Liver (tissue), 8 donors: ENCODE measurements at regions not wholly inside any gene's neighbourhood (a gene's known extent, or its start where the extent isn't known, plus 50 kb on each side); places are given as distances from the start of the nearest gene placed in this dataset.

Experiments used
- DNase-seq: peaks from one replicate; pipeline ENCODE4 v3.0.0-alpha.2; 2017; ENCODE audit warnings: low spot score
- H3K27ac ChIP-seq, 2 donors: one replicate each; pipeline ENCODE4 v1.7.0; 2013; ENCODE audit warnings: inconsistent platforms in 2 of 2, low read length in 2 of 2, control low read depth in 1 of 2, low read depth in 1 of 2, mild to moderate bottlenecking in 1 of 2
- H3K27me3 ChIP-seq, 4 donors: one replicate each; pipeline versions ENCODE4 v1.6.1 to v1.7.0; 2013; ENCODE audit warnings: low read length in 3 of 4, inconsistent platforms in 1 of 4, mild to moderate bottlenecking in 1 of 4, moderate library complexity in 1 of 4; ENCODE audit not compliant: control insufficient read depth in 4 of 4, insufficient read depth in 4 of 4
- H3K36me3 ChIP-seq, 4 donors: one replicate each; pipeline versions ENCODE4 v1.6.1 to v1.7.0; 2013; ENCODE audit warnings: low read length in 3 of 4, mild to moderate bottlenecking in 3 of 4, low read depth in 1 of 4, moderate library complexity in 1 of 4; ENCODE audit not compliant: control insufficient read depth in 4 of 4, insufficient read depth in 3 of 4
- H3K4me1 ChIP-seq, 4 donors: one replicate each; pipeline versions ENCODE4 v1.6.1 to v1.7.0; 2013; ENCODE audit warnings: low read length in 3 of 4, mild to moderate bottlenecking in 3 of 4, moderate library complexity in 1 of 4; ENCODE audit not compliant: control insufficient read depth in 4 of 4, insufficient read depth in 4 of 4
- H3K4me3 ChIP-seq, 3 donors: one replicate each; pipeline versions ENCODE4 v1.6.1 to v1.7.0; 2013; ENCODE audit warnings: low read length in 3 of 3, control low read depth in 1 of 3, low read depth in 1 of 3, mild to moderate bottlenecking in 1 of 3
- H3K9ac ChIP-seq, 2 donors: one replicate each; pipeline ENCODE4 v1.7.0; 2013; ENCODE audit warnings: low read length in 2 of 2, mild to moderate bottlenecking in 2 of 2, moderate library complexity in 2 of 2, control low read depth in 1 of 2, low read depth in 1 of 2
- H3K9me3 ChIP-seq, 4 donors: one replicate each; pipeline versions ENCODE4 v1.6.1 to v1.7.0; 2013; ENCODE audit warnings: low read length in 3 of 4; ENCODE audit not compliant: control insufficient read depth in 4 of 4
- CTCF ChIP-seq: fragments of 150-350 bp; IDR thresholded peaks from 2 replicates; pipeline ENCODE4 v1.5.1; 2017; ENCODE audit warnings: improper control_type of control experiment, low read depth, low read length; ENCODE audit not compliant: missing input control
- EGR1 ChIP-seq, 2 donors: IDR thresholded peaks; 2 replicates each; pipeline ENCODE4 v1.6.1; 2016 to 2018; ENCODE audit warnings: antibody characterized with exemption in 2 of 2, low read depth in 2 of 2
- FOXA1 ChIP-seq: IDR thresholded peaks from 2 replicates; pipeline ENCODE4 v1.6.1; 2016; ENCODE audit warnings: antibody characterized with exemption
- FOXA2 ChIP-seq: IDR thresholded peaks from 2 replicates; pipeline ENCODE4 v1.6.1; 2016; ENCODE audit warnings: antibody characterized with exemption
- GABPA ChIP-seq, 2 donors: IDR thresholded peaks in 1 of 2; conservative IDR thresholded peaks in 1 of 2; 2 replicates each; pipeline ENCODE4 v1.6.1; 2016; ENCODE audit warnings: antibody characterized with exemption in 2 of 2, mild to moderate bottlenecking in 1 of 2, moderate library complexity in 1 of 2
- HNF4A ChIP-seq, 2 donors: conservative IDR thresholded peaks; 2 replicates each; pipeline ENCODE4 v1.6.1; 2016; ENCODE audit warnings: antibody characterized with exemption in 2 of 2, mild to moderate bottlenecking in 2 of 2
- HNF4G ChIP-seq: IDR thresholded peaks from 2 replicates; pipeline ENCODE4 v1.6.1; 2016; ENCODE audit warnings: antibody characterized with exemption
- MAX ChIP-seq: IDR thresholded peaks from 2 replicates; pipeline ENCODE4 v1.6.1; 2016; ENCODE audit warnings: antibody characterized with exemption
- NR2F2 ChIP-seq: IDR thresholded peaks from 2 replicates; pipeline ENCODE4 v1.6.1; 2016; ENCODE audit warnings: antibody characterized with exemption
- RAD21 ChIP-seq, 2 donors: IDR thresholded peaks; 2 replicates each; pipeline ENCODE4 v1.6.1; 2016; ENCODE audit warnings: antibody characterized with exemption in 2 of 2, mild to moderate bottlenecking in 2 of 2
- RXRA ChIP-seq, 2 donors: IDR thresholded peaks; 2 replicates each; pipeline ENCODE4 v1.6.1; 2017 to 2018; ENCODE audit warnings: antibody characterized with exemption in 2 of 2, mild to moderate bottlenecking in 1 of 2
- SP1 ChIP-seq: IDR thresholded peaks from 2 replicates; pipeline ENCODE4 v1.6.1; 2018; ENCODE audit warnings: antibody characterized with exemption, mild to moderate bottlenecking
- TAF1 ChIP-seq: conservative IDR thresholded peaks from 2 replicates; pipeline ENCODE4 v1.6.1; 2016; ENCODE audit warnings: antibody characterized with exemption, mild to moderate bottlenecking
- YY1 ChIP-seq: IDR thresholded peaks from 2 replicates; pipeline ENCODE4 v1.6.1; 2016; ENCODE audit warnings: antibody characterized with exemption, mild to moderate bottlenecking
- ZBTB33 ChIP-seq: IDR thresholded peaks from 2 replicates; pipeline ENCODE4 v1.6.1; 2016; ENCODE audit warnings: antibody characterized with exemption
- WGBS: extraction: QIAGEN DNeasy Blood & Tissue Kit; methylation state at CpG from one replicate; pipeline ENCODE4 v1.1.7; 2013; 5-methylcytosine and 5-hydroxymethylcytosine counted together
- TF ChIP-seq, protein P1 (sequence below): IDR thresholded peaks from 2 replicates; pipeline ENCODE4 v1.6.1; 2016; ENCODE audit warnings: antibody characterized with exemption, mild to moderate bottlenecking
- TF ChIP-seq, protein P2 (sequence below): IDR thresholded peaks from 2 replicates; pipeline ENCODE4 v1.6.1; 2016; ENCODE audit warnings: antibody characterized with exemption
- donor health status: healthy.
- donor health status: healthy.
- donor health status: healthy.
- donor health status: healthy.
- donor health status: healthy.

GRCh38 chr2:212712466-212712865, 173.9 kb upstream of the ERBB4 start:
- WGBS: 58% methylated on average over 5 of the region's 5 CpGs
- Histone ChIP-seq H3K9me3 (no peaks in the 10 kb centered on the region), H3K27ac (no peak overlapping the region), H3K36me3 (no peaks in the 10 kb centered on the region), H3K4me3 (no peak overlapping the region), H3K9ac (no peak overlapping the region), H3K27me3 (peaks cover 0 to 1% (median 0%) of the 10 kb centered on the region in 4 donors), H3K4me1 (no peaks in the 10 kb centered on the region)
- DNase-seq: no peak
- no peak for TF ChIP-seq TAF1
- no peak for TF ChIP-seq RXRA (IDR thresholded peaks at IDR 0.05)
- TF ChIP-seq HNF4G: no peak
- no peak for TF ChIP-seq CTCF
- no peak for TF ChIP-seq ZBTB33
- no peak for TF ChIP-seq EGR1 (IDR thresholded peaks at IDR 0.05; ENCODE audit: low read depth in 2 of 2)
- no peak for TF ChIP-seq MAX
- no peak for TF ChIP-seq SP1
- no peak for TF ChIP-seq YY1
- TF ChIP-seq RAD21 (IDR thresholded peaks at IDR 0.05): no peak
- TF ChIP-seq GABPA (IDR thresholded peaks at IDR 0.05 in 1 of 2, conservative IDR thresholded peaks at IDR 0.05 in 1 of 2): no peak
- no peak for TF ChIP-seq HNF4A (conservative IDR thresholded peaks at IDR 0.05)
- TF ChIP-seq, protein P1, sequence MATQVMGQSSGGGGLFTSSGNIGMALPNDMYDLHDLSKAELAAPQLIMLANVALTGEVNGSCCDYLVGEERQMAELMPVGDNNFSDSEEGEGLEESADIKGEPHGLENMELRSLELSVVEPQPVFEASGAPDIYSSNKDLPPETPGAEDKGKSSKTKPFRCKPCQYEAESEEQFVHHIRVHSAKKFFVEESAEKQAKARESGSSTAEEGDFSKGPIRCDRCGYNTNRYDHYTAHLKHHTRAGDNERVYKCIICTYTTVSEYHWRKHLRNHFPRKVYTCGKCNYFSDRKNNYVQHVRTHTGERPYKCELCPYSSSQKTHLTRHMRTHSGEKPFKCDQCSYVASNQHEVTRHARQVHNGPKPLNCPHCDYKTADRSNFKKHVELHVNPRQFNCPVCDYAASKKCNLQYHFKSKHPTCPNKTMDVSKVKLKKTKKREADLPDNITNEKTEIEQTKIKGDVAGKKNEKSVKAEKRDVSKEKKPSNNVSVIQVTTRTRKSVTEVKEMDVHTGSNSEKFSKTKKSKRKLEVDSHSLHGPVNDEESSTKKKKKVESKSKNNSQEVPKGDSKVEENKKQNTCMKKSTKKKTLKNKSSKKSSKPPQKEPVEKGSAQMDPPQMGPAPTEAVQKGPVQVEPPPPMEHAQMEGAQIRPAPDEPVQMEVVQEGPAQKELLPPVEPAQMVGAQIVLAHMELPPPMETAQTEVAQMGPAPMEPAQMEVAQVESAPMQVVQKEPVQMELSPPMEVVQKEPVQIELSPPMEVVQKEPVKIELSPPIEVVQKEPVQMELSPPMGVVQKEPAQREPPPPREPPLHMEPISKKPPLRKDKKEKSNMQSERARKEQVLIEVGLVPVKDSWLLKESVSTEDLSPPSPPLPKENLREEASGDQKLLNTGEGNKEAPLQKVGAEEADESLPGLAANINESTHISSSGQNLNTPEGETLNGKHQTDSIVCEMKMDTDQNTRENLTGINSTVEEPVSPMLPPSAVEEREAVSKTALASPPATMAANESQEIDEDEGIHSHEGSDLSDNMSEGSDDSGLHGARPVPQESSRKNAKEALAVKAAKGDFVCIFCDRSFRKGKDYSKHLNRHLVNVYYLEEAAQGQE: no peak
- TF ChIP-seq FOXA2: no peak
- TF ChIP-seq FOXA1: no peak
- TF ChIP-seq, protein P2, sequence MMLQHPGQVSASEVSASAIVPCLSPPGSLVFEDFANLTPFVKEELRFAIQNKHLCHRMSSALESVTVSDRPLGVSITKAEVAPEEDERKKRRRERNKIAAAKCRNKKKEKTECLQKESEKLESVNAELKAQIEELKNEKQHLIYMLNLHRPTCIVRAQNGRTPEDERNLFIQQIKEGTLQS: no peak

- Histone ChIP-seq H3K27ac (no peak overlapping the region), H3K9ac (no peak overlapping the region), H3K9me3 (no peaks in the 10 kb centered on the region), H3K27me3 (peaks cover 0 to 3% (median 0%) of the 10 kb centered on the region in 4 donors), H3K36me3 (no peaks in the 10 kb centered on the region), H3K4me3 (no peak overlapping the region), H3K4me1 (no peaks in the 10 kb centered on the region)
- no peak for DNase-seq
- WGBS: 65% methylated on average over 3 of the region's 3 CpGs
- TF ChIP-seq RXRA (IDR thresholded peaks at IDR 0.05): no peak
- no peak for TF ChIP-seq ZBTB33
- no peak for TF ChIP-seq HNF4G
- no peak for TF ChIP-seq MAX
- TF ChIP-seq NR2F2: no peak
- no peak for TF ChIP-seq RAD21 (IDR thresholded peaks at IDR 0.05)
- TF ChIP-seq CTCF: no peak
- no peak for TF ChIP-seq YY1
- TF ChIP-seq TAF1: no peak
Measured at GRCh38 chr2:212711856-212712255, 173.3 kb upstream of the ERBB4 start.
